ENCODE measurements at regions not wholly inside any gene's neighbourhood (a gene's known extent, or its start where the extent isn't known, plus 50 kb on each side); places are given as distances from the start of the nearest gene placed in this dataset.
A peak's percentile ranks its signal among the peaks of the same experiment; 100 is the strongest.
"Not testable (repeated sequence)": the region's sequence is repeated elsewhere in the genome, so short reads cannot be mapped to it uniquely, and the experiment has no call there.

GRCh38 chr10:87416892-87417291 lies 59.3 kb downstream of the NUTM2D start:
- not testable (repeated sequence) for DNase-seq, ATAC-seq

GRCh38 chr10:87422641-87423040 lies 65.1 kb downstream of the NUTM2D start:
- not testable (repeated sequence) for ATAC-seq, DNase-seq

- not testable (repeated sequence) for ATAC-seq, DNase-seq
Measured at GRCh38 chr10:87424697-87425373, 67.3 kb downstream of the NUTM2D start.

- DNase-seq, ATAC-seq: not testable (repeated sequence)
Measured at GRCh38 chr10:87433836-87434235, 70.9 kb upstream of the MINPP1 start.

GRCh38 chr10:87435295-87435826 lies 69.3 kb upstream of the MINPP1 start:
- ATAC-seq, DNase-seq: not testable (repeated sequence)

- ATAC-seq (peak; percentile 92), DNase-seq (peak; percentile 3)
Measured at GRCh38 chr10:87436104-87436503, 68.6 kb upstream of the MINPP1 start.

DNA sequence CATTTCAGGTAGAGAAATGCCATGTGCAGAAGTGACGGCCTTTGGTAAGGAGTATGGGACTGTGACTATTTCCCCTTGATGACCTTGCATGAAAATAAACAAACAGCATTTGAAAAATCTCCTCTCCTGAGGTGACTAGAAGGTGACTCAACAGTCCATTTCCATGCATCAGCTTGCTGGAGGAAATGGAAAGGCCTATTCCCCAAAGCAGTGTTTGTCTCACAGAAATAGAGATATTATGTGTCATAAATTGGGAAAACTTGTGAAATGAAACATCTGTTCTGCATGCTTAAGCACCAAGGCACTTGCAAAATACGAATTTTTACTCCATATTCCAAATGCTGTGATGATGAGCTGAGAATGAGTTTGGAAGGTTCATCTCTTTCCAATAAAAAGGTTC lies 67.2 kb upstream of the MINPP1 start:
- DNase-seq, ATAC-seq: not testable (repeated sequence)
